HepG2 (cell line): ENCODE measurements at regions not wholly inside any gene's neighbourhood (a gene's known extent, or its start where the extent isn't known, plus 50 kb on each side); places are given as distances from the start of the nearest gene placed in this dataset.

Experiments used
- CBX1 ChIP-seq: IDR thresholded peaks from one replicate; pipeline ENCODE4 v1.6.1; 2016; ENCODE audit warnings: antibody characterized with exemption, low read depth
- CREBL2 ChIP-seq: sonication (generic); formaldehyde crosslinking; IDR thresholded peaks from 2 replicates; pipeline ENCODE4 v1.8.1; 2023; ENCODE audit warnings: missing genetic modification reagents, mild to moderate bottlenecking, borderline replicate concordance
- GABPB1 ChIP-seq: IDR thresholded peaks from 2 replicates; pipeline ENCODE4 v1.6.1; 2016; ENCODE audit warnings: mild to moderate bottlenecking, missing genetic modification reagents, moderate library complexity, missing compliant biosample characterization
- PLSCR1 ChIP-seq: sonication (generic); formaldehyde crosslinking; IDR thresholded peaks from 2 replicates; pipeline ENCODE4 v1.5.0; 2020; ENCODE audit warnings: missing genetic modification reagents, mild to moderate bottlenecking, borderline replicate concordance
- SETDB1 ChIP-seq: sonication (generic); formaldehyde crosslinking; IDR thresholded peaks from 2 replicates; pipeline ENCODE4 v1.5.1; 2020; ENCODE audit warnings: missing genetic modification reagents, mild to moderate bottlenecking, borderline replicate concordance
- ZBTB37 ChIP-seq: sonication (generic); formaldehyde crosslinking; IDR thresholded peaks from 2 replicates; pipeline ENCODE4 v1.4.0; 2020; ENCODE audit warnings: mild to moderate bottlenecking, missing genetic modification reagents
- ZNF451 ChIP-seq: sonication (generic); formaldehyde crosslinking; IDR thresholded peaks from 2 replicates; pipeline ENCODE4 v1.5.0; 2020; ENCODE audit warnings: mild to moderate bottlenecking, missing genetic modification reagents
- ZNF687 ChIP-seq: sonication (generic); formaldehyde crosslinking; IDR thresholded peaks from 2 replicates; pipeline ENCODE4 v1.5.1; 2020; ENCODE audit warnings: mild to moderate bottlenecking, missing genetic modification reagents, moderate library complexity

- no peak for TF ChIP-seq ZBTB37 (CRISPR knock-in tag)
- TF ChIP-seq CREBL2 (CRISPR knock-in tag), result no peak
- TF ChIP-seq ZNF687 (CRISPR knock-in tag), result no peak
- TF ChIP-seq ZNF451, result no peak
- TF ChIP-seq PLSCR1, result no peak
- no peak for TF ChIP-seq CBX1
- TF ChIP-seq GABPB1 (CRISPR knock-in tag), result no peak
- TF ChIP-seq SETDB1, result no peak
- TF ChIP-seq, all 625 proteins: peak for 0
Measured at GRCh38 chr5:39947657-39948056, 522.9 kb upstream of the DAB2 start (continued).
